GM12878 (cell line): ENCODE measurements at regions not wholly inside any gene's neighbourhood (a gene's known extent, or its start where the extent isn't known, plus 50 kb on each side); places are given as distances from the start of the nearest gene placed in this dataset.

Experiments
- CHD4 ChIP-seq: fragments of 200-600 bp; sonication (generic); IDR thresholded peaks from 2 replicates; pipeline ENCODE4 v1.6.1; 2016; ENCODE audit warnings: mild to moderate bottlenecking
- CTCF ChIP-seq, 3 experiments: IDR thresholded peaks in 2 of 3; conservative IDR thresholded peaks in 1 of 3; 2 replicates each; pipeline ENCODE4 v1.5.1; 2011; ENCODE audit warnings: low read depth in 3 of 3, low read length in 3 of 3, mild to moderate bottlenecking in 3 of 3, control low read depth in 2 of 3, moderate library complexity in 2 of 3, inconsistent platforms in 1 of 3, mixed read lengths in 1 of 3; ENCODE audit not compliant: control insufficient read depth in 2 of 3, insufficient read depth in 1 of 3; ENCODE audit errors: extremely low read depth in 1 of 3
- CUX1 ChIP-seq: IDR thresholded peaks from 2 replicates; pipeline ENCODE4 v1.6.1; 2012; ENCODE audit warnings: improper control_type of control experiment, low read depth, low read length; ENCODE audit not compliant: insufficient replicate concordance
- EZH2 ChIP-seq: IDR thresholded peaks from 2 replicates; pipeline ENCODE4 v1.6.1; 2012; ENCODE audit warnings: low read depth, mild to moderate bottlenecking, control low read depth, inconsistent platforms, low read length, borderline replicate concordance; ENCODE audit not compliant: control insufficient read depth
- JUND ChIP-seq: IDR thresholded peaks from 2 replicates; pipeline ENCODE4 v1.6.1; 2012; ENCODE audit warnings: low read depth, mild to moderate bottlenecking, low read length, improper control_type of control experiment, moderate library complexity
- MYC ChIP-seq: IDR thresholded peaks from 2 replicates; pipeline ENCODE4 v1.6.1; 2011; ENCODE audit warnings: mild to moderate bottlenecking, low read length, moderate library complexity, inconsistent platforms; ENCODE audit not compliant: insufficient read depth, insufficient replicate concordance, insufficient read length, severe bottlenecking
- NR2C1 ChIP-seq: fragments of 450-650 bp; IDR thresholded peaks from 2 replicates; pipeline ENCODE4 v1.6.1; 2017; ENCODE audit warnings: antibody characterized with exemption, mild to moderate bottlenecking, moderate library complexity
- POLR2A ChIP-seq: IDR thresholded peaks from 2 replicates; pipeline ENCODE4 v1.6.1; 2011; ENCODE audit warnings: low read depth, mild to moderate bottlenecking, low read length
- RFX5 ChIP-seq: IDR thresholded peaks from 2 replicates; pipeline ENCODE4 v1.6.1; 2011; ENCODE audit warnings: low read depth, low read length, improper control_type of control experiment
- SMAD1 ChIP-seq: fragments of 450-650 bp; IDR thresholded peaks from 2 replicates; pipeline ENCODE4 v1.6.1; 2018; ENCODE audit warnings: mild to moderate bottlenecking, low read depth; ENCODE audit not compliant: partially characterized antibody
- TAF1 ChIP-seq: IDR thresholded peaks from 2 replicates; pipeline ENCODE4 v1.6.1; 2011; ENCODE audit warnings: mild to moderate bottlenecking, low read depth, low read length, borderline replicate concordance
- ZBTB4 ChIP-seq: fragments of 450-650 bp; formaldehyde crosslinking; IDR thresholded peaks from 2 replicates; pipeline ENCODE4 v1.4.0; 2022; ENCODE audit warnings: mild to moderate bottlenecking, moderate library complexity
- ZNF274 ChIP-seq: IDR thresholded peaks from one replicate; pipeline ENCODE4 v1.8.0; 2011; ENCODE audit not compliant: insufficient read length, insufficient read depth
- TF ChIP-seq, protein P1 (sequence below): IDR thresholded peaks from 2 replicates; pipeline ENCODE4 v1.6.1; 2012; ENCODE audit warnings: mild to moderate bottlenecking, low read depth, low read length

- TF ChIP-seq SMAD1 (no peak), RFX5 (no peak), ZNF274 (no peak), CUX1 (no peak), TAF1 (no peak), CHD4 (no peak), NR2C1 (no peak), MYC (no peak), CTCF (IDR thresholded peaks at IDR 0.05 in 2 of 3, conservative IDR thresholded peaks at IDR 0.05 in 1 of 3; ENCODE audit: control insufficient read depth in 2 of 3, extremely low read depth in 1 of 3, insufficient read depth in 1 of 3, low read depth in 3 of 3, low read length in 3 of 3) (no peak), POLR2A (no peak), ZBTB4 (no peak), JUND (no peak), EZH2 (no peak)
- TF ChIP-seq, protein P1, sequence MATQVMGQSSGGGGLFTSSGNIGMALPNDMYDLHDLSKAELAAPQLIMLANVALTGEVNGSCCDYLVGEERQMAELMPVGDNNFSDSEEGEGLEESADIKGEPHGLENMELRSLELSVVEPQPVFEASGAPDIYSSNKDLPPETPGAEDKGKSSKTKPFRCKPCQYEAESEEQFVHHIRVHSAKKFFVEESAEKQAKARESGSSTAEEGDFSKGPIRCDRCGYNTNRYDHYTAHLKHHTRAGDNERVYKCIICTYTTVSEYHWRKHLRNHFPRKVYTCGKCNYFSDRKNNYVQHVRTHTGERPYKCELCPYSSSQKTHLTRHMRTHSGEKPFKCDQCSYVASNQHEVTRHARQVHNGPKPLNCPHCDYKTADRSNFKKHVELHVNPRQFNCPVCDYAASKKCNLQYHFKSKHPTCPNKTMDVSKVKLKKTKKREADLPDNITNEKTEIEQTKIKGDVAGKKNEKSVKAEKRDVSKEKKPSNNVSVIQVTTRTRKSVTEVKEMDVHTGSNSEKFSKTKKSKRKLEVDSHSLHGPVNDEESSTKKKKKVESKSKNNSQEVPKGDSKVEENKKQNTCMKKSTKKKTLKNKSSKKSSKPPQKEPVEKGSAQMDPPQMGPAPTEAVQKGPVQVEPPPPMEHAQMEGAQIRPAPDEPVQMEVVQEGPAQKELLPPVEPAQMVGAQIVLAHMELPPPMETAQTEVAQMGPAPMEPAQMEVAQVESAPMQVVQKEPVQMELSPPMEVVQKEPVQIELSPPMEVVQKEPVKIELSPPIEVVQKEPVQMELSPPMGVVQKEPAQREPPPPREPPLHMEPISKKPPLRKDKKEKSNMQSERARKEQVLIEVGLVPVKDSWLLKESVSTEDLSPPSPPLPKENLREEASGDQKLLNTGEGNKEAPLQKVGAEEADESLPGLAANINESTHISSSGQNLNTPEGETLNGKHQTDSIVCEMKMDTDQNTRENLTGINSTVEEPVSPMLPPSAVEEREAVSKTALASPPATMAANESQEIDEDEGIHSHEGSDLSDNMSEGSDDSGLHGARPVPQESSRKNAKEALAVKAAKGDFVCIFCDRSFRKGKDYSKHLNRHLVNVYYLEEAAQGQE = no peak
These were observed 296.3 kb downstream of the PCDH7 start for GRCh38 chr4:31016322-31017061.
